Liver (tissue), 8 donors: ENCODE measurements at regions not wholly inside any gene's neighbourhood (a gene's known extent, or its start where the extent isn't known, plus 50 kb on each side); places are given as distances from the start of the nearest gene placed in this dataset.

ENCODE experiments used
- DNase-seq: peaks from one replicate; pipeline ENCODE4 v3.0.0-alpha.2; 2017; ENCODE audit warnings: low spot score
- H3K27ac ChIP-seq, 2 donors: one replicate each; pipeline ENCODE4 v1.7.0; 2013; ENCODE audit warnings: inconsistent platforms in 2 of 2, low read length in 2 of 2, control low read depth in 1 of 2, low read depth in 1 of 2, mild to moderate bottlenecking in 1 of 2
- H3K27me3 ChIP-seq, 4 donors: one replicate each; pipeline versions ENCODE4 v1.6.1 to v1.7.0; 2013; ENCODE audit warnings: low read length in 3 of 4, inconsistent platforms in 1 of 4, mild to moderate bottlenecking in 1 of 4, moderate library complexity in 1 of 4; ENCODE audit not compliant: control insufficient read depth in 4 of 4, insufficient read depth in 4 of 4
- H3K36me3 ChIP-seq, 4 donors: one replicate each; pipeline versions ENCODE4 v1.6.1 to v1.7.0; 2013; ENCODE audit warnings: low read length in 3 of 4, mild to moderate bottlenecking in 3 of 4, low read depth in 1 of 4, moderate library complexity in 1 of 4; ENCODE audit not compliant: control insufficient read depth in 4 of 4, insufficient read depth in 3 of 4
- H3K4me1 ChIP-seq, 4 donors: one replicate each; pipeline versions ENCODE4 v1.6.1 to v1.7.0; 2013; ENCODE audit warnings: low read length in 3 of 4, mild to moderate bottlenecking in 3 of 4, moderate library complexity in 1 of 4; ENCODE audit not compliant: control insufficient read depth in 4 of 4, insufficient read depth in 4 of 4
- H3K4me3 ChIP-seq, 3 donors: one replicate each; pipeline versions ENCODE4 v1.6.1 to v1.7.0; 2013; ENCODE audit warnings: low read length in 3 of 3, control low read depth in 1 of 3, low read depth in 1 of 3, mild to moderate bottlenecking in 1 of 3
- H3K9ac ChIP-seq, 2 donors: one replicate each; pipeline ENCODE4 v1.7.0; 2013; ENCODE audit warnings: low read length in 2 of 2, mild to moderate bottlenecking in 2 of 2, moderate library complexity in 2 of 2, control low read depth in 1 of 2, low read depth in 1 of 2
- H3K9me3 ChIP-seq, 4 donors: one replicate each; pipeline versions ENCODE4 v1.6.1 to v1.7.0; 2013; ENCODE audit warnings: low read length in 3 of 4; ENCODE audit not compliant: control insufficient read depth in 4 of 4
- ATF3 ChIP-seq: IDR thresholded peaks from 2 replicates; pipeline ENCODE4 v1.6.1; 2016; ENCODE audit warnings: antibody characterized with exemption
- CTCF ChIP-seq: fragments of 150-350 bp; IDR thresholded peaks from 2 replicates; pipeline ENCODE4 v1.5.1; 2017; ENCODE audit warnings: improper control_type of control experiment, low read depth, low read length; ENCODE audit not compliant: missing input control
- EGR1 ChIP-seq, 2 donors: IDR thresholded peaks; 2 replicates each; pipeline ENCODE4 v1.6.1; 2016 to 2018; ENCODE audit warnings: antibody characterized with exemption in 2 of 2, low read depth in 2 of 2
- FOXA1 ChIP-seq: IDR thresholded peaks from 2 replicates; pipeline ENCODE4 v1.6.1; 2016; ENCODE audit warnings: antibody characterized with exemption
- FOXA2 ChIP-seq: IDR thresholded peaks from 2 replicates; pipeline ENCODE4 v1.6.1; 2016; ENCODE audit warnings: antibody characterized with exemption
- GABPA ChIP-seq, 2 donors: IDR thresholded peaks in 1 of 2; conservative IDR thresholded peaks in 1 of 2; 2 replicates each; pipeline ENCODE4 v1.6.1; 2016; ENCODE audit warnings: antibody characterized with exemption in 2 of 2, mild to moderate bottlenecking in 1 of 2, moderate library complexity in 1 of 2
- HNF4A ChIP-seq, 2 donors: conservative IDR thresholded peaks; 2 replicates each; pipeline ENCODE4 v1.6.1; 2016; ENCODE audit warnings: antibody characterized with exemption in 2 of 2, mild to moderate bottlenecking in 2 of 2
- HNF4G ChIP-seq: IDR thresholded peaks from 2 replicates; pipeline ENCODE4 v1.6.1; 2016; ENCODE audit warnings: antibody characterized with exemption
- JUND ChIP-seq, 2 donors: IDR thresholded peaks; 2 replicates each; pipeline ENCODE4 v1.6.1; 2016; ENCODE audit warnings: antibody characterized with exemption in 2 of 2
- MAX ChIP-seq: IDR thresholded peaks from 2 replicates; pipeline ENCODE4 v1.6.1; 2016; ENCODE audit warnings: antibody characterized with exemption
- NR2F2 ChIP-seq: IDR thresholded peaks from 2 replicates; pipeline ENCODE4 v1.6.1; 2016; ENCODE audit warnings: antibody characterized with exemption
- RAD21 ChIP-seq, 2 donors: IDR thresholded peaks; 2 replicates each; pipeline ENCODE4 v1.6.1; 2016; ENCODE audit warnings: antibody characterized with exemption in 2 of 2, mild to moderate bottlenecking in 2 of 2
- REST ChIP-seq: IDR thresholded peaks from 2 replicates; pipeline ENCODE4 v1.6.1; 2016; ENCODE audit warnings: antibody characterized with exemption, mild to moderate bottlenecking
- RXRA ChIP-seq, 2 donors: IDR thresholded peaks; 2 replicates each; pipeline ENCODE4 v1.6.1; 2017 to 2018; ENCODE audit warnings: antibody characterized with exemption in 2 of 2, mild to moderate bottlenecking in 1 of 2
- SP1 ChIP-seq: IDR thresholded peaks from 2 replicates; pipeline ENCODE4 v1.6.1; 2018; ENCODE audit warnings: antibody characterized with exemption, mild to moderate bottlenecking
- TAF1 ChIP-seq: conservative IDR thresholded peaks from 2 replicates; pipeline ENCODE4 v1.6.1; 2016; ENCODE audit warnings: antibody characterized with exemption, mild to moderate bottlenecking
- YY1 ChIP-seq: IDR thresholded peaks from 2 replicates; pipeline ENCODE4 v1.6.1; 2016; ENCODE audit warnings: antibody characterized with exemption, mild to moderate bottlenecking
- ZBTB33 ChIP-seq: IDR thresholded peaks from 2 replicates; pipeline ENCODE4 v1.6.1; 2016; ENCODE audit warnings: antibody characterized with exemption
- WGBS: extraction: QIAGEN DNeasy Blood & Tissue Kit; methylation state at CpG from one replicate; pipeline ENCODE4 v1.1.7; 2013; 5-methylcytosine and 5-hydroxymethylcytosine counted together
- donor health status: healthy.
- donor health status: healthy.
- donor health status: healthy.
- donor health status: healthy.
- donor health status: healthy.

GRCh38 chr10:65292551-65292950 lies 1633.3 kb upstream of the LRRTM3 start:
- DNase-seq: no peak
- Histone ChIP-seq H3K4me3 (no peak overlapping the region), H3K9ac (no peak overlapping the region), H3K36me3 (no peaks in the 10 kb centered on the region), H3K27me3 (no peaks in the 10 kb centered on the region), H3K4me1 (peaks cover 0 to 12% (median 3%) of the 10 kb centered on the region in 4 donors), H3K9me3 (no peaks in the 10 kb centered on the region), H3K27ac (no peak overlapping the region)
- WGBS: 67% methylated on average over 3 of the region's 3 CpGs
- TF ChIP-seq FOXA1 (no peak), REST (no peak), FOXA2 (no peak), NR2F2 (no peak), ATF3 (no peak), TAF1 (no peak), EGR1 (IDR thresholded peaks at IDR 0.05; ENCODE audit: low read depth in 2 of 2) (no peak), SP1 (no peak), HNF4G (no peak), RXRA (IDR thresholded peaks at IDR 0.05) (no peak), HNF4A (conservative IDR thresholded peaks at IDR 0.05) (no peak), CTCF (no peak), RAD21 (IDR thresholded peaks at IDR 0.05) (no peak), ZBTB33 (no peak), GABPA (IDR thresholded peaks at IDR 0.05 in 1 of 2, conservative IDR thresholded peaks at IDR 0.05 in 1 of 2) (no peak), JUND (IDR thresholded peaks at IDR 0.05) (no peak), MAX (no peak), YY1 (no peak)
